GM10248 (cell line): ENCODE measurements at regions not wholly inside any gene's neighbourhood (a gene's known extent, or its start where the extent isn't known, plus 50 kb on each side); places are given as distances from the start of the nearest gene placed in this dataset.

Experiments
- CTCF ChIA-PET: fragments of 300-600 bp; sonication (Branson Sonifier 250); formaldehyde crosslinking; extraction: SDS; loops from one replicate; lab custom pipeline; 2021; ENCODE audit warnings: antibody characterized with exemption; lab: Yijun Ruan, JAX
- POLR2A ChIA-PET: fragments of 350-650 bp; sonication (Branson Sonifier 250); formaldehyde crosslinking; extraction: SDS; loops from one replicate; lab custom pipeline; 2020; ENCODE audit warnings: antibody characterized with exemption; lab: Yijun Ruan, JAX
- DNase-seq: peaks from one replicate; pipeline ENCODE4 v3.0.0; 2012; ENCODE audit errors: extremely low spot score
- CTCF ChIP-seq: IDR thresholded peaks from 2 replicates; pipeline ENCODE4 v1.5.1; 2012; ENCODE audit warnings: mild to moderate bottlenecking, low read depth; ENCODE audit errors: extremely low read depth, missing control alignments, control extremely low read depth

GRCh38 chr2:21746499-21746898, 622.7 kb downstream of the TDRD15 start:
- no peak for TF ChIP-seq CTCF
- no peak for DNase-seq
- CTCF ChIA-PET: no interaction called here
- POLR2A ChIA-PET: no interaction called here

GRCh38 chr2:21748501-21748900, 624.7 kb downstream of the TDRD15 start:
- CTCF ChIA-PET: no interaction called here
- POLR2A ChIA-PET: no interaction called here
- no peak for TF ChIP-seq CTCF
- no peak for DNase-seq

- ChIA-PET CTCF (interaction anchor here (1.4 kb wide), 1 partner anchor 12 kb away, joined by 3 read pairs; no protein-coding TSS in a partner anchor), POLR2A (no interaction called here)
- TF ChIP-seq CTCF: no peak
- DNase-seq: no peak
Observed at GRCh38 chr2:21754164-21754788, 630.5 kb downstream of the TDRD15 start.

- no peak for TF ChIP-seq CTCF
- no peak for DNase-seq
- CTCF ChIA-PET: interaction anchor here (1.5 kb wide), 1 partner anchor 10 kb away, joined by 3 read pairs; no protein-coding TSS in a partner anchor
- POLR2A ChIA-PET: no interaction called here
Observed at GRCh38 chr2:21757805-21758430, 634.1 kb downstream of the TDRD15 start.

GRCh38 chr2:21759819-21760218, 636.1 kb downstream of the TDRD15 start:
- TF ChIP-seq CTCF: no peak
- ChIA-PET CTCF (no interaction called here), POLR2A (no interaction called here)
- no peak for DNase-seq

- CTCF ChIA-PET: no interaction called here
- POLR2A ChIA-PET: no interaction called here
- no peak for TF ChIP-seq CTCF
- DNase-seq: no peak
Observed at GRCh38 chr2:21761361-21761760, 637.6 kb downstream of the TDRD15 start.

- POLR2A ChIA-PET: no interaction called here
- CTCF ChIA-PET: interaction anchor here (1.3 to 1.9 kb wide), 2 partner anchors 14 to 32 kb away, joined by 4 read pairs; no protein-coding TSS in a partner anchor
- no peak for DNase-seq
- no peak for TF ChIP-seq CTCF
Observed at GRCh38 chr2:21763501-21763900, 639.7 kb downstream of the TDRD15 start.
